IMR-90 (cell line): ENCODE measurements at regions not wholly inside any gene's neighbourhood (a gene's known extent, or its start where the extent isn't known, plus 50 kb on each side); places are given as distances from the start of the nearest gene placed in this dataset.

Experiments
- ATAC-seq: fragments of 200-7000 bp; cut with Tn5 transposase; 2 replicates; pipeline ENCODE4 v1.9.1; 2020; ENCODE audit warnings: low read depth, mild to moderate bottlenecking, moderate library complexity
- BruUV-seq: library from RNA; stranded (reverse); fragments of 400-500 nt; replicated peaks from 2 replicates; lab custom pipeline; 2021; lab: Mats Ljungman, UMichigan
- CTCF ChIA-PET: fragments of 300-600 bp; formaldehyde crosslinking; extraction: SDS; loops from one replicate; lab custom pipeline; 2021; ENCODE audit warnings: antibody characterized with exemption; lab: Yijun Ruan, JAX
- POLR2A ChIA-PET: fragments of 300-600 bp; sonication (Branson Sonifier 250); formaldehyde crosslinking; loops from one replicate; lab custom pipeline; 2022; ENCODE audit warnings: antibody characterized with exemption; ENCODE audit not compliant: unreplicated experiment; lab: Charles Lee
- DNase-seq: peaks from one replicate; pipeline ENCODE4 v3.0.0; 2013
- H2AFZ ChIP-seq: replicated peaks from 2 replicates; pipeline ENCODE3; 2013; ENCODE audit warnings: low read length, mild to moderate bottlenecking; ENCODE audit not compliant: poor library complexity
- H2AK5ac ChIP-seq: 2 replicates; pipeline ENCODE4 v1.6.1; 2013; ENCODE audit warnings: low read depth, low read length, inconsistent platforms
- H2AK9ac ChIP-seq: replicated peaks from 2 replicates; pipeline ENCODE3; 2013; ENCODE audit warnings: mild to moderate bottlenecking, low read depth, low read length, moderate library complexity; ENCODE audit not compliant: poor library complexity
- H2BK120ac ChIP-seq: 2 replicates; pipeline ENCODE4 v1.6.1; 2013; ENCODE audit warnings: low read depth, low read length, inconsistent platforms
- H2BK15ac ChIP-seq: 3 replicates; pipeline ENCODE4 v1.6.1; 2013; ENCODE audit warnings: low read depth, low read length, inconsistent platforms
- H2BK20ac ChIP-seq: 2 replicates; pipeline ENCODE4 v1.6.1; 2013; ENCODE audit warnings: low read depth, mild to moderate bottlenecking, inconsistent platforms, low read length, moderate library complexity
- H2BK5ac ChIP-seq: 2 replicates; pipeline ENCODE4 v1.6.1; 2013; ENCODE audit warnings: mild to moderate bottlenecking, low read depth, low read length, inconsistent platforms; ENCODE audit not compliant: poor library complexity, severe bottlenecking
- H3K14ac ChIP-seq: replicated peaks from 2 replicates; pipeline ENCODE4 v1.6.1; 2013; ENCODE audit warnings: low read depth, low read length, inconsistent platforms
- H3K18ac ChIP-seq: 2 replicates; pipeline ENCODE4 v1.6.1; 2013; ENCODE audit warnings: low read depth, low read length, control low read depth
- H3K23ac ChIP-seq: 2 replicates; pipeline ENCODE4 v1.6.1; 2013; ENCODE audit warnings: low read depth, low read length, inconsistent platforms
- H3K27ac ChIP-seq: 2 replicates; pipeline ENCODE4 v1.5.1; 2013; ENCODE audit warnings: mild to moderate bottlenecking, control low read depth, low read length; ENCODE audit not compliant: insufficient read depth
- H3K27me3 ChIP-seq: 2 replicates; pipeline ENCODE4 v1.6.1; 2013; ENCODE audit warnings: low read length; ENCODE audit not compliant: control insufficient read depth, insufficient read depth
- H3K36me3 ChIP-seq: 2 replicates; pipeline ENCODE4 v1.6.1; 2013; ENCODE audit warnings: low read length, mixed read lengths; ENCODE audit not compliant: control insufficient read depth, insufficient read depth
- H3K4ac ChIP-seq: 2 replicates; pipeline ENCODE4 v1.6.1; 2013; ENCODE audit warnings: low read depth, low read length, inconsistent platforms
- H3K4me1 ChIP-seq: 2 replicates; pipeline ENCODE4 v1.6.1; 2013; ENCODE audit warnings: low read length, mixed read lengths; ENCODE audit not compliant: control insufficient read depth, insufficient read depth
- H3K4me2 ChIP-seq: 2 replicates; pipeline ENCODE4 v1.6.1; 2013; ENCODE audit warnings: low read depth, mild to moderate bottlenecking, control low read depth, low read length, moderate library complexity
- H3K4me3 ChIP-seq: 2 replicates; pipeline ENCODE4 v1.5.1; 2013; ENCODE audit warnings: low read depth, mild to moderate bottlenecking, control low read depth, low read length, moderate library complexity; ENCODE audit not compliant: insufficient read depth
- H3K56ac ChIP-seq: 2 replicates; pipeline ENCODE4 v1.6.1; 2013; ENCODE audit warnings: low read length, inconsistent platforms; ENCODE audit not compliant: insufficient read depth; ENCODE audit errors: extremely low read depth
- H3K79me1 ChIP-seq, 2 experiments: 2 replicates each; pipeline ENCODE4 v1.6.1; 2013; ENCODE audit warnings: low read length in 2 of 2, inconsistent platforms in 1 of 2, low read depth in 1 of 2
- H3K9ac ChIP-seq: 2 replicates; pipeline ENCODE4 v1.6.1; 2013; ENCODE audit warnings: low read depth, low read length, control low read depth
- H3K9me1 ChIP-seq: 2 replicates; pipeline ENCODE4 v1.6.1; 2013; ENCODE audit warnings: low read length, inconsistent platforms; ENCODE audit not compliant: insufficient read depth
- H3K9me3 ChIP-seq: 2 replicates; pipeline ENCODE4 v1.6.1; 2013; ENCODE audit warnings: low read length; ENCODE audit not compliant: control insufficient read depth, insufficient read depth
- H4K20me1 ChIP-seq: 2 replicates; pipeline ENCODE4 v1.6.1; 2013; ENCODE audit warnings: low read length, inconsistent platforms; ENCODE audit not compliant: insufficient read depth
- H4K5ac ChIP-seq: 2 replicates; pipeline ENCODE4 v1.6.1; 2013; ENCODE audit warnings: mild to moderate bottlenecking, low read depth, low read length, control low read depth
- H4K8ac ChIP-seq, 2 experiments: 2 replicates each; pipeline ENCODE4 v1.6.1; 2013; ENCODE audit warnings: low read depth in 2 of 2, low read length in 2 of 2, control low read depth in 1 of 2, inconsistent platforms in 1 of 2
- H4K91ac ChIP-seq: 2 replicates; pipeline ENCODE4 v1.6.1; 2013; ENCODE audit warnings: low read depth, low read length, inconsistent platforms; ENCODE audit not compliant: insufficient read depth
- BHLHE40 ChIP-seq: fragments of 150-350 bp; IDR thresholded peaks from 2 replicates; pipeline ENCODE4 v1.6.1; 2016; ENCODE audit warnings: mild to moderate bottlenecking, low read depth, low read length
- RAD21 ChIP-seq: IDR thresholded peaks from 2 replicates; pipeline ENCODE4 v1.6.1; 2012; ENCODE audit warnings: low read length, improper control_type of control experiment
- WGBS, 2 experiments: methylation state at CpG; one replicate each; pipeline versions ENCODE4 v1.1.5 to v1.1.7; 2013; ENCODE audit warnings: missing lambda C conversion rate in 2 of 2; ENCODE audit not compliant: insufficient read length in 1 of 2; ENCODE audit errors: extremely low coverage in 2 of 2; 5-methylcytosine and 5-hydroxymethylcytosine counted together
- dilution Hi-C: fragments of 300-500 bp; cut with HindIII; formaldehyde crosslinking; loops from one replicate; pipeline ENCODE4 v1.14.3; 2018; ENCODE audit warnings: low sequenced_read_pairs; ENCODE audit not compliant: unreplicated experiment
- in situ Hi-C: fragments of 300-500 bp; cut with MboI; formaldehyde crosslinking; loops from 3 replicates; pipeline ENCODE4 v1.14.3; 2019; ENCODE audit warnings: low sequenced_read_pairs, inconsistent platforms, mixed read lengths
- intact Hi-C: fragments of 100-400 bp; cut with micrococcal nuclease; formaldehyde crosslinking; loops from 2 replicates; pipeline ENCODE4 v1.10.0; 2022

DNA sequence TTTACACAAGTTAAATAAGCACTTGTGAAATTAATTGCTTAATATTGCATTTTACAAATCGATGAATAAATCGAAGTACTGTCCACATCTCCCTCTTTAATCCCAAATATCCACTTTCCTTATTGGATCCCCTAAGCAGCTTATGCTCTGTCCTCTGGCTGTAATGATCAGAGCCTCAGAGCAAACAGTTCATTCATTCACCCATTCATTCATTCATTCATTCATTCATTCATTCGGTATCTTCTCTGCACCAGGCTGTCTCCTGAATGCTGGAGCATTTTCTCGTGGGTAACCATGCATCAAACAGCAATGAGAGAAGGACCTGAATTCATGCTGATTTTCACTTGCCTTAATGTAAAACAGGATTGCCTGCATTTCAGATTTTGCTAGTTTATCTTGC is 69.5 kb upstream of the IGSF21 start:
- no peaks in the 10 kb centered on the region for H3K36me3 ChIP-seq
- H2AK5ac ChIP-seq, result no peak overlapping the region
- H3K18ac ChIP-seq, result no peak overlapping the region
- dilution Hi-C loops (no loop called here), in situ Hi-C loops (no loop called here), intact Hi-C loops (no loop called here)
- no peak overlapping the region for H2BK120ac ChIP-seq
- no peak overlapping the region for H4K8ac ChIP-seq
- ChIA-PET CTCF (no interaction called here), POLR2A (no interaction called here)
- 80% methylated on average over 1 of the region's 4 CpGs; no CpG with 5 or more reads in 1 of the 2 experiments for WGBS, 2 experiments
- no peaks in the 10 kb centered on the region for H3K9me1 ChIP-seq
- no peak overlapping the region for H2BK5ac ChIP-seq
- no peak overlapping the region for H3K4me2 ChIP-seq
- ATAC-seq, result no peak
- H4K20me1 ChIP-seq, result no peaks in the 10 kb centered on the region
- H3K4ac ChIP-seq, result no peak overlapping the region
- H3K79me1 ChIP-seq, result no peaks in the 10 kb centered on the region
- no peak overlapping the region for H3K9ac ChIP-seq
- no peak overlapping the region for H3K27ac ChIP-seq
- no peak overlapping the region for H3K23ac ChIP-seq
- no peak overlapping the region for H3K4me3 ChIP-seq
- no peak overlapping the region for H2AK9ac ChIP-seq
- H3K27me3 ChIP-seq, result no peaks in the 10 kb centered on the region
- no peak overlapping the region for H3K56ac ChIP-seq
- H4K5ac ChIP-seq, result no peak overlapping the region
- H3K14ac ChIP-seq, result no peak overlapping the region
- BruUV-seq, result no TSS peak
- H2AFZ ChIP-seq, result no peak overlapping the region
- no peaks in the 10 kb centered on the region for H3K9me3 ChIP-seq
- no peak overlapping the region for H4K91ac ChIP-seq
- no peak for DNase-seq
- TF ChIP-seq RAD21 (no peak), BHLHE40 (no peak)
- H3K4me1 ChIP-seq, result no peaks in the 10 kb centered on the region
- H2BK20ac ChIP-seq, result no peak overlapping the region
- no peak overlapping the region for H2BK15ac ChIP-seq
